ENCODE measurements at regions not wholly inside any gene's neighbourhood (a gene's known extent, or its start where the extent isn't known, plus 50 kb on each side); places are given as distances from the start of the nearest gene placed in this dataset.

DNA sequence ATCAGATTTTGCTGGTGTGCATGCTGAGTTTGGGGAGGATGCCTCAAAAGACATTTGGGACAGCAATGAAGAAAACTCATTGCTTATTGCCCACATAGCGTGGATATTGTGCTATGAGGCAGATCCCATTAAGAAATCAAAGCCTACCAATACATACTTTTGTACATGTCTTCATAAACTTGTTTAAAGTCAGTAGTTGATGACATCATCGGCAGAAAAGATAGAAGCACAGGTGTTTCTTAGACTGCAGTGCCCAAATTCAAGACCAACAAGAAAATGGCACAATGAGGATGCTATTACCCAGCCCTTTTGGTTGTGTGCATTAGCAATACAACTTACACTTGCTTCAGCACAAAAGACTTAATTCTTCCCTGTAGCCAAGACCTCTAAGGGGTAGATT lies 428.7 kb upstream of the RARB start:
- H3K36me3 ChIP-seq (ENCODE audit: control insufficient read depth, insufficient read depth, low read length): no peaks in the 10 kb centered on the region
- H3K27me3 ChIP-seq (ENCODE audit: control insufficient read depth, insufficient read depth, low read length): no peaks in the 10 kb centered on the region
- no peak overlapping the region for H3K9ac ChIP-seq (ENCODE audit: low read length)
- H3K9me3 ChIP-seq (ENCODE audit: control insufficient read depth, insufficient read depth, low read depth, low read length): no peaks in the 10 kb centered on the region
- H3K27ac ChIP-seq (ENCODE audit: low read depth, low read length): no peak overlapping the region
- H3K4me3 ChIP-seq (ENCODE audit: low read depth, low read length): no peak overlapping the region
- H3K4me1 ChIP-seq (ENCODE audit: control insufficient read depth, insufficient read depth, low read length): no peaks in the 10 kb centered on the region

DNA sequence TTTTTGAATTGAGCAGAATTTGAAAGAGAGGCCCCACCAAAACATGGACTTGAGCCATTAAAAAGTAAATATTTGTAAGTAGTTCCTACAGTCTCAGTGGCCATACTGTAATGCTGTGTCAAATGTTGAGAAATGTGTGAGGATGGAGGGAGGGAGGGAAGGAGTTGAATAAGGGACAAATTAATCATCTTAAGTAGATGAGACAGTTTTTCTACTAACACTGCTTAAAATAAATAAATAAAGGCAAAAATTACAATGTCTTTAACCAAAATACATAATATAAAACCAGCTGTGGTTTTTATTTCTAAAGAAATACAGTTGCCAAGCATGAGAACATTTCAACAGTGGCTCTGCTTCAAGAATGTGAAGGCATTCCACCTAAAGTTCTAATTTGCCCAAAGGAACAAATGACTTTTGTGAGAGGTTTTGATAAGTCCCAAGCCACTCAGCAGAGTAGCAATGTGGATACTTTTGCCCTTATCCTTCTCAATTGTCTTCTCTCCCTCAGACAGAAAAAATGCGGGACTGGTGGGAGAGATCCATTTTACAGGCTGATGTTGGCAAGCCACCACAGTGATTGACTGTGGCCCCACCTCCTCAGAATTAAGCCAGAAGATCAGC lies 427.0 kb upstream of the RARB start:
- Histone ChIP-seq H3K9ac (ENCODE audit: low read length) (no peak overlapping the region), H3K9me3 (ENCODE audit: control insufficient read depth, insufficient read depth, low read depth, low read length) (no peaks in the 10 kb centered on the region), H3K4me3 (ENCODE audit: low read depth, low read length) (no peak overlapping the region), H3K27me3 (ENCODE audit: control insufficient read depth, insufficient read depth, low read length) (no peaks in the 10 kb centered on the region), H3K4me1 (ENCODE audit: control insufficient read depth, insufficient read depth, low read length) (no peaks in the 10 kb centered on the region), H3K36me3 (ENCODE audit: control insufficient read depth, insufficient read depth, low read length) (no peaks in the 10 kb centered on the region), H3K27ac (ENCODE audit: low read depth, low read length) (no peak overlapping the region)

DNA sequence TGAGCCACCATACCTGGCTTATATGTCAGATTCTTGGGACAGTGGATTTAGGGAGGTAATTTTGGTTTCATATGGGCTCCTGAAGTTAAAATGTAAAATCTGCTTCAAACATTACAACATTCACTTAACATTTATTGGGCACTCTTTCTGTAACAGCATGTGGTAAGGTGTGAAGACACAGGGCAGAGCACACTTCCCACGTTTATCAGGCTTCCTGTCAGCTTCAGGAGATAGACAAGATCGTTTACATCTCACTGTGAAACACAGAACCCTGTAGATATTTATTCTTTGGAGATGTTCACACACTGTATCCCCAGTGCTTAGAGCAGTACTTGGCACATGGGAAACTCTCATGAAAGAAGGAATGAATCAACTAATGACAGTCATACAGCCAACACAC lies 426.0 kb upstream of the RARB start:
- H3K4me3 ChIP-seq (ENCODE audit: low read depth, low read length): no peak overlapping the region
- no peaks in the 10 kb centered on the region for H3K4me1 ChIP-seq (ENCODE audit: control insufficient read depth, insufficient read depth, low read length)
- no peaks in the 10 kb centered on the region for H3K27me3 ChIP-seq (ENCODE audit: control insufficient read depth, insufficient read depth, low read length)
- H3K9ac ChIP-seq (ENCODE audit: low read length): no peak overlapping the region
- H3K9me3 ChIP-seq (ENCODE audit: control insufficient read depth, insufficient read depth, low read depth, low read length): no peaks in the 10 kb centered on the region
- H3K27ac ChIP-seq (ENCODE audit: low read depth, low read length): no peak overlapping the region
- no peaks in the 10 kb centered on the region for H3K36me3 ChIP-seq (ENCODE audit: control insufficient read depth, insufficient read depth, low read length)

DNA sequence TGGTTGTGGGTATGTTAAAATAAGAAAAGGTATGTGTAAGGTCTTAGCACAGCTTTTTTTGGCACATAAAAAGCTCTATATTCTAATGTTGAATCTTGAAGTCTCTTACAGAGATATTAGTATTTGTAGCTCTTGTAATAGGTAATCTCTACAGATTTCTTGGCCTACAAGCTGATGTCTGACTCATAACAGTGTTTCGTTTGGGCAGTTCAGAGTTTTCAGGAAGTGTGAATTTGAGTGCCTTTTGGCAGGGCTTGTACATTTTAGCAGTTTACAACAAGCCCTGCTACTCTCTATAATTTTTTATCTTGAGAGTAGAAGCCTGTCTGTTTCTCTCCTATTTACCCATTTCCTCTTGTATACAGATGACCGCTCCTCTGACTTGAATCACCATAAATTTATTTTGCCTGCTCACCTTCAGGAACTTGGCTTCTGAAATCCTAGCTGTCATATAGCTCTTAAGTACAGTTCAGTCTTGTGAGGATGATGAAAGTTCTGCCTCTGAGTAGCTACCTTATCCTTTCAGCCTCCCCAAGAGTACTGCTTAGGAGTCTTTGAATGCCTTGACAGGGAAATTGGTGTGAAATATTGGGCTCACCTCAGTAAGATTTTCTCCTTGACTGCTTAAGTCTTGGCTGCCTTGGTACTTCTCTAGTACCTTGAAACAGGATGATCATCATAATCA lies 419.9 kb upstream of the RARB start:
- Histone ChIP-seq H3K27me3 (ENCODE audit: control insufficient read depth, insufficient read depth, low read length) (no peaks in the 10 kb centered on the region), H3K36me3 (ENCODE audit: control insufficient read depth, insufficient read depth, low read length) (no peaks in the 10 kb centered on the region), H3K9ac (ENCODE audit: low read length) (no peak overlapping the region), H3K4me3 (ENCODE audit: low read depth, low read length) (no peak overlapping the region), H3K27ac (ENCODE audit: low read depth, low read length) (no peak overlapping the region), H3K4me1 (ENCODE audit: control insufficient read depth, insufficient read depth, low read length) (no peaks in the 10 kb centered on the region), H3K9me3 (ENCODE audit: control insufficient read depth, insufficient read depth, low read depth, low read length) (no peaks in the 10 kb centered on the region)

DNA sequence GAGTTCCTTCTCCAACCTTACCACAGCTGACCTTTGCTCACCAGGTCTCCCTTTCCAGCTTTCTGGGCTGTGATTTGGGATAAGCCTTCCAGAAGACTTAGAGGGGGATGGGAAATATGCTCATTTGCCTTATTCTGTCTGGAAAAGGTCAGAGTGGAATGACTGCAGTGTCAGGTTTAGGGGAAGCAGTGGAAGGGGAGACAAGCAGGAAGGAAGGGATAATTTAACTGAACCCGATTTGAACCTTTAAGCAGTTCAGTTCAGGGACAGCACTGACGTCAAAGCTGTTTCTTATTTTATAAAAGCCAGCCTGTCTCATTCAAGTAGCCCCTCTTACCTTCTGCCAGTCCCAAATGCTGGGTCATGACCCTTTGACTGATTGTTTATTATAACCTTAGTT lies 418.4 kb upstream of the RARB start:
- no peaks in the 10 kb centered on the region for H3K4me1 ChIP-seq (ENCODE audit: control insufficient read depth, insufficient read depth, low read length)
- no peaks in the 10 kb centered on the region for H3K36me3 ChIP-seq (ENCODE audit: control insufficient read depth, insufficient read depth, low read length)
- no peaks in the 10 kb centered on the region for H3K9me3 ChIP-seq (ENCODE audit: control insufficient read depth, insufficient read depth, low read depth, low read length)
- no peak overlapping the region for H3K27ac ChIP-seq (ENCODE audit: low read depth, low read length)
- no peak overlapping the region for H3K9ac ChIP-seq (ENCODE audit: low read length)
- no peaks in the 10 kb centered on the region for H3K27me3 ChIP-seq (ENCODE audit: control insufficient read depth, insufficient read depth, low read length)
- no peak overlapping the region for H3K4me3 ChIP-seq (ENCODE audit: low read depth, low read length)

DNA sequence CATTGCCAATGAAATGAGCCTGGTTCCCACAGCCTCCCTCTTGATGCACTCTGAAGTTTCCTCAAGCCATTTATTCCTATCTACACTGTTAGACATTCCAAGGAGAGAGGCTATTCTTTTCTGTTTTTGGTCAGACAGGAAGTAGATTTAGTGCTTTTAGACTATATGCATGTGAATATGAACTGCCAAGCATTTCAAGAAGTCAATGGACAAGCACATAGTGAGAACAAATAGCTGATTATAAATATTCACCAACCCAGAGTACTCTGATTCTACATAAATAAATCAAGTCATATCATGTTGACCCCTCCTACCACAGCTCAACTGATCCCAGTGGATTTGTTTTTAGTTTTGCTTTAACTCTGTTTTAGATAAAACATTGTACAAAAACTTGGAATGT lies 412.5 kb upstream of the RARB start:
- H3K27me3 ChIP-seq (ENCODE audit: control insufficient read depth, insufficient read depth, low read length): no peaks in the 10 kb centered on the region
- H3K4me1 ChIP-seq (ENCODE audit: control insufficient read depth, insufficient read depth, low read length): no peaks in the 10 kb centered on the region
- no peak overlapping the region for H3K9ac ChIP-seq (ENCODE audit: low read length)
- no peak overlapping the region for H3K4me3 ChIP-seq (ENCODE audit: low read depth, low read length)
- H3K36me3 ChIP-seq (ENCODE audit: control insufficient read depth, insufficient read depth, low read length): no peaks in the 10 kb centered on the region
- H3K27ac ChIP-seq (ENCODE audit: low read depth, low read length): no peak overlapping the region
- no peaks in the 10 kb centered on the region for H3K9me3 ChIP-seq (ENCODE audit: control insufficient read depth, insufficient read depth, low read depth, low read length)

DNA sequence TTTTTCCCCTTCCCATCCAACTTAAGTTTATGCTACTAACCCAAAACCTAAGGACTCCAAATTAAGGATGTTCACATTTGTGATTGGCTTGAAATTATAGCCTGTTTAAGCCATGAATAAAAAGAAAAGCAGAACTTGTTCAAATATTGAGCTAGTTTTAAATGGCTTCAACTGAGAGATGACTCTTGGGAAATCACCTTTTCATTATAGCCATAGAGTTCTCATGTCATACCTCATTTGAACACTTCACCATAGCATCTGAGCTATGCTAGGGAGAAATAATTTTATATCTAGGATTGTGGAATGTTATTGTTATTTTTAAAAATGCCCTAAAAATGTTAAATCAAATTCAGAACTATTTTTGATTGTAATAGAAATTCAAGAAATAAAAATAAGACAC lies 409.2 kb upstream of the RARB start:
- no peaks in the 10 kb centered on the region for H3K27me3 ChIP-seq (ENCODE audit: control insufficient read depth, insufficient read depth, low read length)
- no peaks in the 10 kb centered on the region for H3K36me3 ChIP-seq (ENCODE audit: control insufficient read depth, insufficient read depth, low read length)
- no peak overlapping the region for H3K4me3 ChIP-seq (ENCODE audit: low read depth, low read length)
- no peak overlapping the region for H3K9ac ChIP-seq (ENCODE audit: low read length)
- no peaks in the 10 kb centered on the region for H3K9me3 ChIP-seq (ENCODE audit: control insufficient read depth, insufficient read depth, low read depth, low read length)
- no peaks in the 10 kb centered on the region for H3K4me1 ChIP-seq (ENCODE audit: control insufficient read depth, insufficient read depth, low read length)
- H3K27ac ChIP-seq (ENCODE audit: low read depth, low read length): no peak overlapping the region

DNA sequence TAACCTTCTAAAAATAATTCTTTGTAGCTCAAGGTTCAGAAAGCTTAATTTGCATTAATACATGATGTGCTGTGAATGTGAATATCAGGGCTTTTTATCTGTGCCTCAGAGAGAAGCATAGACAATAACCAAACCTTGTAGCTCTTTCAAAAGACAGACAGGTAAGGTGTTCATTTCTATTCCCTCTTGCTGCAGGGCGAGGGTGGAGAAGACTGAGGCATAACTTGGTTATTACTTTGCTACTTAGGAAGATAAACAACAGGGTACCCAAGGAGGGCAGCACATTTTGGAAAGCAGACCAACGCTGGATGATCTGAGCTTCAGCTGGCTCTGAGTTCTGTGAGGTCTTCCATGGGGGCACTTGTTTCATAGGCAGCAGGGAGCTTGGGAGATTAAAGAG lies 408.6 kb upstream of the RARB start:
- Histone ChIP-seq H3K4me3 (ENCODE audit: low read depth, low read length) (no peak overlapping the region), H3K36me3 (ENCODE audit: control insufficient read depth, insufficient read depth, low read length) (no peaks in the 10 kb centered on the region), H3K9ac (ENCODE audit: low read length) (no peak overlapping the region), H3K9me3 (ENCODE audit: control insufficient read depth, insufficient read depth, low read depth, low read length) (no peaks in the 10 kb centered on the region), H3K27ac (ENCODE audit: low read depth, low read length) (no peak overlapping the region), H3K4me1 (ENCODE audit: control insufficient read depth, insufficient read depth, low read length) (no peaks in the 10 kb centered on the region), H3K27me3 (ENCODE audit: control insufficient read depth, insufficient read depth, low read length) (no peaks in the 10 kb centered on the region)

DNA sequence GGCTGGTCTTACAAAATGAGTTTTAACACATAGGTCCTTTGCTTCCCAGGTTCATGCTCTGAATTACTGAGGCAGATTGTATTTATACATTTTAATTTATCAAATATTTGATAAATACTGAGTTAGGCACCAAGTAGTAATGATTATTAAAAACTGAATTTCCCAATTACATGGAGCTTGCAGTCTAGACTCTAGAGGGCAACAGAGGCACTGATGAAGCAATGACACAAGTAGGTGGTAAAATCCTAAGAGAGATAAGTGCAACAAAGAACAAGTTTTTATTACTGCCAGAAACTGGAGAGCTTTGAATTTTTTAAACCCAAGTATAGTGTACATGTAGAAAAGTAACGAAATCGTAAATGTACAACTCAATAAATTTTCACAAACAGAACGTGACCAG lies 406.2 kb upstream of the RARB start:
- Histone ChIP-seq H3K27me3 (ENCODE audit: control insufficient read depth, insufficient read depth, low read length) (no peaks in the 10 kb centered on the region), H3K9ac (ENCODE audit: low read length) (no peak overlapping the region), H3K4me3 (ENCODE audit: low read depth, low read length) (no peak overlapping the region), H3K9me3 (ENCODE audit: control insufficient read depth, insufficient read depth, low read depth, low read length) (no peaks in the 10 kb centered on the region), H3K36me3 (ENCODE audit: control insufficient read depth, insufficient read depth, low read length) (no peaks in the 10 kb centered on the region), H3K27ac (ENCODE audit: low read depth, low read length) (no peak overlapping the region), H3K4me1 (ENCODE audit: control insufficient read depth, insufficient read depth, low read length) (no peaks in the 10 kb centered on the region)

DNA sequence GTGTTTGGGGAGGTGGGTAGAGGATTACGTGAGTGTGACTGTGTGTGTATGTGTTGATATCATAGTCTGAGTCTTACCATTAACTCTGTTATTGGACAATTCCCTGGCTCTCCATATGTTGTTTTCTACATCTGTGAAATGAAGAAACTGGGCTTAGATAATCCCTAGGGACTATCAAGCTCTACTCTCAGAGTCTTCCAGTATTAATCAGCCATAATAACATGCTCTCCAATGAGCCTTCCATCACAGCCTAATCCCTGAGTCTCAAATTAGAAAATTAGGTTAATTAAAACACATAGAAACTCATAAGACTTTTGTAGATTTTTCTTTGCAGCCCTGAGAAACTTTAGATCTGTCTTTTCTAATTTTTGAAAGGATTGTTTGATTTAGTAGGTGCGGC lies 404.2 kb upstream of the RARB start:
- Histone ChIP-seq H3K9ac (ENCODE audit: low read length) (no peak overlapping the region), H3K27ac (ENCODE audit: low read depth, low read length) (no peak overlapping the region)

DNA sequence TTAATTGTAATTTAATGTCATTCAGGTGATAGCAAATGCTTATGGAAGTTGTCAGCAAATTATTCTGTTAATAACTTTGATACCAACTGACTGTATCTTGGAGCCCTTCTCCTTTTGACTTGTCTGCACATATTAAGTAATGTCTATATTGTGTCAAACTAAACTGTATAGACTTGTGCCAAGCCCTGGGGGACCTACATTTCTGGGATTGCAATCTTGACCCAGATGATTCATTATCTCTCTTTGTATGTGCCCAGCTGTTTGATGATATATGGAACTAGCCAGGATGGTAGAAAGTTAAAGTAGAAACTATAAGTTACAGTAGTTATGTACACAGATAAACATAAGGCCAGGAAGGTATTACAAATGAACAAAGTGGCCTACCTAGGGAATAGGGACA lies 402.8 kb upstream of the RARB start:
- no peak overlapping the region for H3K9ac ChIP-seq (ENCODE audit: low read length)
- no peaks in the 10 kb centered on the region for H3K27me3 ChIP-seq (ENCODE audit: control insufficient read depth, insufficient read depth, low read length)
- no peaks in the 10 kb centered on the region for H3K9me3 ChIP-seq (ENCODE audit: control insufficient read depth, insufficient read depth, low read depth, low read length)
- no peaks in the 10 kb centered on the region for H3K36me3 ChIP-seq (ENCODE audit: control insufficient read depth, insufficient read depth, low read length)
- H3K4me1 ChIP-seq (ENCODE audit: control insufficient read depth, insufficient read depth, low read length): no peaks in the 10 kb centered on the region
- no peak overlapping the region for H3K27ac ChIP-seq (ENCODE audit: low read depth, low read length)
- H3K4me3 ChIP-seq (ENCODE audit: low read depth, low read length): no peak overlapping the region

More for the DNA sequence above, 404.2 kb upstream of the RARB start:
- Histone ChIP-seq H3K27me3 (ENCODE audit: control insufficient read depth, insufficient read depth, low read length) (no peaks in the 10 kb centered on the region), H3K4me3 (ENCODE audit: low read depth, low read length) (no peak overlapping the region), H3K4me1 (ENCODE audit: control insufficient read depth, insufficient read depth, low read length) (no peaks in the 10 kb centered on the region), H3K9me3 (ENCODE audit: control insufficient read depth, insufficient read depth, low read depth, low read length) (no peaks in the 10 kb centered on the region), H3K36me3 (ENCODE audit: control insufficient read depth, insufficient read depth, low read length) (no peaks in the 10 kb centered on the region)

All from HUES6 (cell line).